ENCODE measurements at regions not wholly inside any gene's neighbourhood (a gene's known extent, or its start where the extent isn't known, plus 50 kb on each side); places are given as distances from the start of the nearest gene placed in this dataset.

DNA sequence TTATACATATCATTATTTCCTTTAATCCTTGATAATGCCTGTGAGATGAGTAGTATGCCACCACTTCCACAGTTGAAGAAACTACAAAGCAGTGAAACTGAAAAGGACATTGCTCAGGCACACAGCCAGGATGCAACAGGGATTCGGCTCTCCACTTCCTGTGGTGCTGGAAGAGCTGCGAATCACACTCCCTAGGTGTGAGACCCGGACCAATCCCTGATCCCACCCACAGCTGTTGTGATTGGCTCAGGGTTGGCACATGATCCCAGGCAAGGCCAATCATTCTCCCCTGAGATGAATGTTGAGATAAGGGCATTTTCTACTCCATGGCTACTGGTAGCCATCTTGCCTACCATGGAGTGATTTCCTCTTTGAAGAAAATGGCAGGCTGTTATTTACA is 218.2 kb downstream of the TMEM114 start:
- Histone ChIP-seq H3K4me3 (ENCODE audit: low read length) (no peak overlapping the region), H3K27ac (ENCODE audit: low read length) (no peak overlapping the region), H3K27me3 (replicated peaks; ENCODE audit: insufficient read depth, low read length) (no peaks in the 10 kb centered on the region), H3F3A (ENCODE audit: insufficient read depth, low read length) (no peaks in the 10 kb centered on the region), H3K4me2 (ENCODE audit: low read depth, low read length) (no peak overlapping the region), H3K9me3 (replicated peaks; ENCODE audit: insufficient read depth, low read length) (no peaks in the 10 kb centered on the region), H2AFZ (ENCODE audit: low read length) (no peak overlapping the region), H3K4me1 (ENCODE audit: low read length) (no peaks in the 10 kb centered on the region), H3K36me3 (replicated peaks; ENCODE audit: insufficient read depth, low read length) (no peaks in the 10 kb centered on the region), H3K9ac (ENCODE audit: low read length) (no peak overlapping the region), H3K79me2 (ENCODE audit: low read length) (no peaks in the 10 kb centered on the region), H3K9me2 (replicated peaks; ENCODE audit: insufficient read depth, low read length) (no peaks in the 10 kb centered on the region), H4K20me1 (ENCODE audit: insufficient read depth, low read length) (no peaks in the 10 kb centered on the region)
- TF ChIP-seq EZH2 (optimal IDR thresholded peaks at IDR 0.05; ENCODE audit: low read depth, low read length): no peak
- no peak for TF ChIP-seq EZH2phosphoT487 (IDR thresholded peaks at IDR 0.05; ENCODE audit: low read length)
- TF ChIP-seq CTCF (IDR thresholded peaks at IDR 0.05; ENCODE audit: low read length): no peak
- no peak for DNase-seq

DNA sequence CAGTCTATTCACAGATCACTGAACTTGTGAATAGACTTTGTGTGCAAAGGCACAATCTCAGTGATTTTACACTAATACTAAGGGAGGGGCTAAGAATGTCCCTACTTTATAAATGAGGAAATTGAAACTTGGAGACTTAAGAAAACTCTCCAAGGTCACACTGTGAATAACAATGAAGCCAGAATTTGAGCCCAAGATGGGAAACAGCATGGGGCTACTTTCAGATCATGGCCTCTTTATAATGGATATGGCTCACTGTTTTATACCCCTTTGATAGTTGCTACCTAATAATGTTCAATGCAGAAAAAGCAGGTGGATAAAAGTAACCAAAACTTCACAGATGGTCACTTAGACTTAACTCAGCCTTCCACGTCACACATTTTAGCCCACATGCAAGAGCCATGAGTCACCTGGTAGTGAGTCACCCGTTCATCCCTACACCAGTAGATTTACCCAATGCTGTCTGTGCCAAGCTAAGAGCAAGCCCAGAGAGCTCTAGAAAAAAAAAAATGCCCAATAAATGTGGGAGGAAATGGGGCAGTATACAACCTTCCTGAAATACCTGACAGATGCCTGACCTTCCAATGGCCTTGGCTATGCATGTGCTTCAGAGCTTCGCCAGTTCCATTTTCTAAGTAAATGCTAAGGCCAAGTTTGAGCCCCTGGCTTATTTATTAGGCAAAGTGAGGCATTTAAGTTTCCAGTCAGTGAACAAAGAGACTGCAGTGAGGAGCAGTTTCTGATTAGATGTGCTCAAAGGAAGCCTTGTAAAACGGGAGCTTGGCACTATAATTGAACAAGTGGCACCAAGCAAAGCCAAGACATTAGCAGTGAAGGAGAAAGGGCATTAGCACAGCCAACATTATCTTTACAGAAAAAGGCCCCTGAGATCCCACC is 219.7 kb downstream of the TMEM114 start:
- Histone ChIP-seq H4K20me1 (ENCODE audit: insufficient read depth, low read length) (no peaks in the 10 kb centered on the region), H3F3A (ENCODE audit: insufficient read depth, low read length) (no peaks in the 10 kb centered on the region), H2AFZ (ENCODE audit: low read length) (no peak overlapping the region), H3K27ac (ENCODE audit: low read length) (no peak overlapping the region), H3K4me2 (ENCODE audit: low read depth, low read length) (no peak overlapping the region), H3K9ac (ENCODE audit: low read length) (no peak overlapping the region), H3K4me3 (ENCODE audit: low read length) (no peak overlapping the region), H3K4me1 (ENCODE audit: low read length) (no peaks in the 10 kb centered on the region), H3K36me3 (replicated peaks; ENCODE audit: insufficient read depth, low read length) (no peaks in the 10 kb centered on the region), H3K9me3 (replicated peaks; ENCODE audit: insufficient read depth, low read length) (no peaks in the 10 kb centered on the region), H3K9me2 (replicated peaks; ENCODE audit: insufficient read depth, low read length) (no peaks in the 10 kb centered on the region), H3K79me2 (ENCODE audit: low read length) (no peaks in the 10 kb centered on the region), H3K27me3 (replicated peaks; ENCODE audit: insufficient read depth, low read length) (no peaks in the 10 kb centered on the region; the same call in 1 of the 2 replicates)
- no peak for TF ChIP-seq CTCF (IDR thresholded peaks at IDR 0.05; ENCODE audit: low read length)
- no peak for TF ChIP-seq EZH2phosphoT487 (IDR thresholded peaks at IDR 0.05; ENCODE audit: low read length)
- no peak for TF ChIP-seq EZH2 (optimal IDR thresholded peaks at IDR 0.05; ENCODE audit: low read depth, low read length)
- DNase-seq: no peak

- Histone ChIP-seq H3K79me2 (ENCODE audit: low read length) (no peaks in the 10 kb centered on the region), H3K9me3 (replicated peaks; ENCODE audit: insufficient read depth, low read length) (no peaks in the 10 kb centered on the region), H4K20me1 (ENCODE audit: insufficient read depth, low read length) (no peaks in the 10 kb centered on the region), H3K27me3 (replicated peaks; ENCODE audit: insufficient read depth, low read length) (no peaks in the 10 kb centered on the region), H3F3A (ENCODE audit: insufficient read depth, low read length) (no peaks in the 10 kb centered on the region), H3K4me3 (ENCODE audit: low read length) (no peak overlapping the region), H3K4me1 (ENCODE audit: low read length) (no peaks in the 10 kb centered on the region), H3K9ac (ENCODE audit: low read length) (no peak overlapping the region), H3K36me3 (replicated peaks; ENCODE audit: insufficient read depth, low read length) (no peaks in the 10 kb centered on the region), H2AFZ (ENCODE audit: low read length) (no peak overlapping the region), H3K4me2 (ENCODE audit: low read depth, low read length) (no peak overlapping the region), H3K9me2 (replicated peaks; ENCODE audit: insufficient read depth, low read length) (no peaks in the 10 kb centered on the region), H3K27ac (ENCODE audit: low read length) (no peak overlapping the region)
- TF ChIP-seq EZH2 (optimal IDR thresholded peaks at IDR 0.05; ENCODE audit: low read depth, low read length) (no peak), EZH2phosphoT487 (IDR thresholded peaks at IDR 0.05; ENCODE audit: low read length) (no peak), CTCF (IDR thresholded peaks at IDR 0.05; ENCODE audit: low read length) (no peak)
- no peak for DNase-seq
Measured at GRCh38 chr16:8358937-8359336, 231.4 kb downstream of the TMEM114 start.

Measured in MM.1S (cell line).